ENCODE measurements at regions not wholly inside any gene's neighbourhood (a gene's known extent, or its start where the extent isn't known, plus 50 kb on each side); places are given as distances from the start of the nearest gene placed in this dataset.

DNA sequence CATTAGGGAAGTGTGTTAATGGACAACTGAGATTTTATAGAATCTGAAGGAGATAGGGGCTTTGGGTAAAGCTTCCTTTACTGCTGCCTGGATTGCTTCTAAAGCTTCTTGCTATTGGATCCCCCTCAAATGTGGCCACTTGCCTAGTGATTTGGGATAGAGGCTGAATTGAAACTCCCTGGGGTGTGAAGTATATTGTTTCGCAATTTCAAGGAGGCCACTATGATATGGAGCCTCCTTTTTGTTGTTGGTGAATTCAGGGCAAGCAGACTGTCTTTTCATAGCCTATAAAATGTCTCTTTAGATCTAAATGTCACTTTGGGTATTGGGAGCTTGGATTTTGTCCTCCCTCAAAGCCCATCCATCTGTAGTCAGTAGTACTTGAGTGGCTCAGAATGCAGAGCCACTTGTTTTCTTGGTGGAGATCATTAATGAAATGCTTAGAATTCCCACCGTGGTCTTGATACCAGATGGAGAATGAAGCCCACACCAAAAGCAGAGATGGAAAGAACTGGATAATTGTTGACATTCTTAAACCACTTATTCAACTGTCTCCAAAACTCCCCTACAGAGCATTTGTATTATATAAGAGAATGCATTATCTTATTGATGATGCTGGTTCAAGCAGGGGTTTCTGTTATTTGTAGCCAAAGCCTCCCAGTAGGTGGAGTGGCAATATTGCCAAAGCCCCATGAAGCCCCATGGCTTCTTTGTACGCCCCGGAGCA, 144.3 kb upstream of the KCNE2 start:
- TF ChIP-seq, protein P1, sequence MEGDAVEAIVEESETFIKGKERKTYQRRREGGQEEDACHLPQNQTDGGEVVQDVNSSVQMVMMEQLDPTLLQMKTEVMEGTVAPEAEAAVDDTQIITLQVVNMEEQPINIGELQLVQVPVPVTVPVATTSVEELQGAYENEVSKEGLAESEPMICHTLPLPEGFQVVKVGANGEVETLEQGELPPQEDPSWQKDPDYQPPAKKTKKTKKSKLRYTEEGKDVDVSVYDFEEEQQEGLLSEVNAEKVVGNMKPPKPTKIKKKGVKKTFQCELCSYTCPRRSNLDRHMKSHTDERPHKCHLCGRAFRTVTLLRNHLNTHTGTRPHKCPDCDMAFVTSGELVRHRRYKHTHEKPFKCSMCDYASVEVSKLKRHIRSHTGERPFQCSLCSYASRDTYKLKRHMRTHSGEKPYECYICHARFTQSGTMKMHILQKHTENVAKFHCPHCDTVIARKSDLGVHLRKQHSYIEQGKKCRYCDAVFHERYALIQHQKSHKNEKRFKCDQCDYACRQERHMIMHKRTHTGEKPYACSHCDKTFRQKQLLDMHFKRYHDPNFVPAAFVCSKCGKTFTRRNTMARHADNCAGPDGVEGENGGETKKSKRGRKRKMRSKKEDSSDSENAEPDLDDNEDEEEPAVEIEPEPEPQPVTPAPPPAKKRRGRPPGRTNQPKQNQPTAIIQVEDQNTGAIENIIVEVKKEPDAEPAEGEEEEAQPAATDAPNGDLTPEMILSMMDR (IDR thresholded peaks at IDR 0.05; ENCODE audit: insufficient read depth, low read depth, low read length, missing control alignments), result no peak
- no peak for DNase-seq (ENCODE audit: low read depth)
- no peak overlapping the region for H3K4me3 ChIP-seq (ENCODE audit: low read length)

DNA sequence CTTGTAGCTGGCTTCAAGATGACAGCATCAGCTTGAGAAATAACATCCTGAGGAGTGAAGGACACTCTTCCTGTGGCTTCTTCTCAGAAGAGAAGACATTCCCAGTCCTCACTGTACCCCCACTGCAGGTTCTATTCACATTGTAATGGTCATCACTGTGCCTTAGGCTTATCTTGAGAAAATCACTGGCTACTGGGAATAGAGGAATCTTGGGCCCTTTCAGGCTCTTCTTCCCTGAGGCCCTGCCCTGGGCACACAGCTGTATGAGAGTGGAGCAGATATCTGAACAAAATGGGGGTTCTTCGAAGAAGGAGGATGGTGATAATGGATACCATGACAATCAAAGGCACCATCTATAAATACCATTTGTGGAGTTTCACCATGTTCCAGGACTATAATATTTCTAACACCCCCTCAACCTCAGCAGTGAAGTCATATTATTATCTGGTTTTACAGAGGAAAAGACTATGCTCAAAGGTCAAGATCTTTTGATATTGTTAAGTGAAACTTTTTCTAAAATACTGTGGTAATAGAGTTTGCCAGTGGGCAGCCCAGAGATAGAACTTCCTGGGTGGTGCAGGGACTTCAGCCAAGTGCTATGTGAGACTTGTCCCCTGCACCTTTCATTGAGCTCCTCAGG, 143.1 kb upstream of the KCNE2 start:
- H3K4me3 ChIP-seq (ENCODE audit: low read length), result no peak overlapping the region
- TF ChIP-seq, protein P1 (IDR thresholded peaks at IDR 0.05; ENCODE audit: insufficient read depth, low read depth, low read length, missing control alignments), result no peak
- no peak for DNase-seq (ENCODE audit: low read depth)

DNA sequence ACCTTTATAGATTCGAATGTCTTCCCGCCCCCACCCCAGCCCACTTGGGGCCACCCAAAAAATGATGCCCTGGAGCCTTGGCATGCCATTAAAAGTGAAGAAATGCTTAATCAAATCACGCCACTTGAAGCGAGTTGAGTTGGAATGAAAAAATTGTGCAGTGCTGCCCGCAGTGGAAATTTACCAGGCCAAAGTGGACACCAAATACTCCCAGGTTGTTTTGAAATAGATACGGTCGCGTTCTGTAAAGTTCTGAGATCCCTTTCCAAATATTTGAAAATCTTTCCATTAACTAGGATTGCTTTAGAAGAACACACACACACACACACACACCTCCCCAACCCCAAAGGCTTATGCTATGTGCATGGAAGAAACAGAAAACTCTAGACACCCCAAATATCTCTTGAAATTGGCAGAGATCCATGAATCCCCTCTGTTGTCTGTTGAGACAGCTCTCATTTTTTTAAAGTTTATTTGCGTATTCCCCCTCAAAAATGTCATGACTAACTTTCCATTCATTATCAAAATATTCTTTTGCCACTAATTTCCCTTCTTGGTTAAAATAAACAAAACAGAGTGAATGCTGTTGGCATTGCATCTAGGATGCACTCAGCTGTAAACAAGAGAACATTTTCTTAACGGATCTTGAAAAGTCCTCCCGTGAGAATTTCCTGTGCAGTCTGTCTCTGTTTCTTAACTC, 142.3 kb upstream of the KCNE2 start:
- TF ChIP-seq, protein P1 (IDR thresholded peaks at IDR 0.05; ENCODE audit: insufficient read depth, low read depth, low read length, missing control alignments), result no peak
- DNase-seq (ENCODE audit: low read depth), result no peak
- no peak overlapping the region for H3K4me3 ChIP-seq (ENCODE audit: low read length)

DNA sequence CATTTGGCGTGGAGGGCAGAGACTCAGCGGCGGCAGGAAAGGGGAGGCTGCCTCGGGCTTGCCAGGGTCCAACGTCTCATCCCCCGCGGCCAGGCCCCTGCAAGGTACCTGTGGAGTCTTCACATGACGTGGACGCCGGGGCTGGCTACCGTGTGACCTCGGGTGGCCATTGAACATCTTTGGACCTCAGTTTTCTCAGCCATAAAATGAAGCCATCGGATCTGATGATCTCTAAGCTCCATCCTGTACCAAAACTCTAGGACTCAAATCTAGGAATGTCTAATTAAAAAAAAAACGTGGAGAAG, 141.8 kb upstream of the KCNE2 start:
- TF ChIP-seq, protein P1 (IDR thresholded peaks at IDR 0.05; ENCODE audit: insufficient read depth, low read depth, low read length, missing control alignments), result no peak
- no peak for DNase-seq (ENCODE audit: low read depth)
- no peak overlapping the region for H3K4me3 ChIP-seq (ENCODE audit: low read length)

DNA sequence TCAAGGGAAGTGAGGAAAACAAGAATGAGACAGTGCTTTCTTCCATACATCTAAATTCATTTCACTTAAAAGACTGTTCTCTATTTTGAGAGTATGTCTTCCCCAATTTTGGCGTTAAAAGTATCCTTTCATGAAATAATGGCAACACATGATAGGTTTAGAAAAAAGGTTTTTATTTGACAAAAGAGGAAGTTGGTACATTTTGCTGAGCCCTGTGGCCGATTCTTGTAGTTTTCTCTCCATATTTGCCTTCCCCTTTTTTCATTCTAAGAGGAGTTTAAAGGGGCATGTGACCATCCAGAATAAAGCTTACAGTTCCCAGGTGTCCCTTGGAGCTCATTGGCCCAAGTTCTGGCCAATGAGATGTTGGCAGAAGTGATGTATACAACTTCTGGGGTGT, 140.4 kb upstream of the KCNE2 start:
- no peak overlapping the region for H3K4me3 ChIP-seq (ENCODE audit: low read length)
- TF ChIP-seq, protein P1 (IDR thresholded peaks at IDR 0.05; ENCODE audit: insufficient read depth, low read depth, low read length, missing control alignments), result no peak
- DNase-seq (ENCODE audit: low read depth), result no peak

DNA sequence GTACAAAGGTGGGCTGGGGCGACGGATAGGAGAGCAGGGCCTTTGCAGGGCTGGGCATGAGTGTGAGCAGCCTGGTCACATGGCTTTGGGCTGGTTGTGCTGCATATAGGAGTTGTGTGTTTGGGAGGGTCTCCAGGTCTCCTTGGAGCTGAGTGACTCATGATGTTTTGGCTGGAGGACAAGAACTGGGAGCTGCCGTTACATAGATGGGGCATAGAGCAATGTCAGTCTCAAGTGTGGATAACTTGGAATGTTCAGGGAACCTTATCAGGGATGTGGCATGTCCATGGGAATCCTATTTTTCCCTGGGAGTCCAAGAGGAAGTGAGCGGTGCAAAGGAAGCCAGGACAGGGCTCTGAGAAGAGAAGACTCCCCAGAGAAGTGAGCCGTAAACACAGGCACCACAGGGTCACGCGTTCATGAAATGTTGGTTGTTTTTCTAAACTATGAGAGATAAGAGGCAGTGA, 136.4 kb upstream of the KCNE2 start:
- no peak for DNase-seq (ENCODE audit: low read depth)

More for the DNA sequence above, 136.4 kb upstream of the KCNE2 start:
- no peak overlapping the region for H3K4me3 ChIP-seq (ENCODE audit: low read length)
- TF ChIP-seq, protein P1 (IDR thresholded peaks at IDR 0.05; ENCODE audit: insufficient read depth, low read depth, low read length, missing control alignments), result no peak

Measured in epithelial cell of esophagus (primary cell).